Tibial nerve (tissue), 3 donors: ENCODE measurements at regions not wholly inside any gene's neighbourhood (a gene's known extent, or its start where the extent isn't known, plus 50 kb on each side); places are given as distances from the start of the nearest gene placed in this dataset.

Source experiments
- EP300 ChIP-seq, 2 donors: sonication (generic); formaldehyde crosslinking; IDR thresholded peaks; one replicate each; pipeline ENCODE4 v1.6.1; 2017; ENCODE audit warnings: antibody characterized with exemption in 2 of 2, mild to moderate bottlenecking in 1 of 2
- POLR2A ChIP-seq, 2 donors: fragments of 450-650 bp; IDR thresholded peaks; one replicate each; pipeline ENCODE4 v1.6.1; 2017; ENCODE audit warnings: antibody characterized with exemption in 2 of 2, mild to moderate bottlenecking in 2 of 2, moderate library complexity in 2 of 2

- TF ChIP-seq EP300 (IDR thresholded peaks at IDR 0.05) (no peak), POLR2A (IDR thresholded peaks at IDR 0.05) (no peak)
Measured at GRCh38 chr11:80466570-80466969, 1025.7 kb upstream of the TENM4 start.
